ENCODE measurements at regions not wholly inside any gene's neighbourhood (a gene's known extent, or its start where the extent isn't known, plus 50 kb on each side); places are given as distances from the start of the nearest gene placed in this dataset.
"Not testable (repeated sequence)": the region's sequence is repeated elsewhere in the genome, so short reads cannot be mapped to it uniquely, and the experiment has no call there.

- no peak overlapping the region for H3K4me3 Mint-ChIP-seq
Measured at GRCh38 chr15:61376516-61376915, 147.4 kb upstream of the RORA start.

GRCh38 chr15:61374848-61375247 is 145.7 kb upstream of the RORA start:
- H3K9me3 Mint-ChIP-seq (ENCODE audit: insufficient read depth), result no peaks in the 10 kb centered on the region
- no peak overlapping the region for H3K4me3 Mint-ChIP-seq
- POLR2A ChIA-PET, result no interaction called here
- H3K4me1 Mint-ChIP-seq (ENCODE audit: low read depth), result no peaks in the 10 kb centered on the region
- CTCF ChIA-PET, result no interaction called here
- no peak for DNase-seq
- no peak overlapping the region for H3K27ac Mint-ChIP-seq
- peaks cover 2% of the 10 kb centered on the region for H3K27me3 Mint-ChIP-seq (ENCODE audit: low read depth)
- H3K36me3 Mint-ChIP-seq (ENCODE audit: low read depth), result no peaks in the 10 kb centered on the region
- no peak for ATAC-seq

More at GRCh38 chr15:61376516-61376915, 147.4 kb upstream of the RORA start:
- no peaks in the 10 kb centered on the region for H3K36me3 Mint-ChIP-seq (ENCODE audit: low read depth)
- ATAC-seq (no peak), DNase-seq (no peak)
- H3K4me1 Mint-ChIP-seq (ENCODE audit: low read depth), result no peaks in the 10 kb centered on the region
- no peaks in the 10 kb centered on the region for H3K9me3 Mint-ChIP-seq (ENCODE audit: insufficient read depth)
- peaks cover 2% of the 10 kb centered on the region for H3K27me3 Mint-ChIP-seq (ENCODE audit: low read depth)
- CTCF ChIA-PET, result no interaction called here
- POLR2A ChIA-PET, result no interaction called here
- no peak overlapping the region for H3K27ac Mint-ChIP-seq

- Mint-ChIP-seq H3K9me3 (ENCODE audit: insufficient read depth) (no peaks in the 10 kb centered on the region), H3K27ac (no peak overlapping the region), H3K27me3 (ENCODE audit: low read depth) (no peaks in the 10 kb centered on the region), H3K4me1 (ENCODE audit: low read depth) (no peaks in the 10 kb centered on the region), H3K36me3 (ENCODE audit: low read depth) (no peaks in the 10 kb centered on the region), H3K4me3 (no peak overlapping the region)
- ChIA-PET CTCF (no interaction called here), POLR2A (no interaction called here)
- no peak for DNase-seq
- no peak for ATAC-seq
Measured at GRCh38 chr15:61367953-61368352, 138.9 kb upstream of the RORA start.

- DNase-seq, result no peak
- POLR2A ChIA-PET, result no interaction called here
- H3K27me3 Mint-ChIP-seq (ENCODE audit: low read depth), result peaks cover 2% of the 10 kb centered on the region
- no peak overlapping the region for H3K27ac Mint-ChIP-seq
- H3K9me3 Mint-ChIP-seq (ENCODE audit: insufficient read depth), result peaks cover 4% of the 10 kb centered on the region
- no peak for ATAC-seq
- H3K4me1 Mint-ChIP-seq (ENCODE audit: low read depth), result no peaks in the 10 kb centered on the region
- H3K4me3 Mint-ChIP-seq, result no peak overlapping the region
- CTCF ChIA-PET, result no interaction called here
- H3K36me3 Mint-ChIP-seq (ENCODE audit: low read depth), result no peaks in the 10 kb centered on the region
Measured at GRCh38 chr15:61364871-61365270, 135.8 kb upstream of the RORA start.

- H3K27me3 Mint-ChIP-seq (ENCODE audit: low read depth); H3K4me3 Mint-ChIP-seq; H3K27ac Mint-ChIP-seq; H3K9me3 Mint-ChIP-seq (ENCODE audit: insufficient read depth); H3K4me1 Mint-ChIP-seq (ENCODE audit: low read depth); DNase-seq; ATAC-seq; H3K36me3 Mint-ChIP-seq (ENCODE audit: low read depth); CTCF ChIA-PET; POLR2A ChIA-PET: not testable (repeated sequence)
Measured at GRCh38 chr15:61362912-61363311, 133.8 kb upstream of the RORA start.

GRCh38 chr15:61344293-61344692 is 115.2 kb upstream of the RORA start:
- ChIA-PET POLR2A (no interaction called here), CTCF (no interaction called here)
- DNase-seq, result no peak
- ATAC-seq, result no peak
- no peak overlapping the region for H3K27ac Mint-ChIP-seq
- H3K27me3 Mint-ChIP-seq (ENCODE audit: low read depth), result no peaks in the 10 kb centered on the region
- no peaks in the 10 kb centered on the region for H3K9me3 Mint-ChIP-seq (ENCODE audit: insufficient read depth)
- H3K36me3 Mint-ChIP-seq (ENCODE audit: low read depth), result no peaks in the 10 kb centered on the region
- H3K4me3 Mint-ChIP-seq, result no peak overlapping the region
- H3K4me1 Mint-ChIP-seq (ENCODE audit: low read depth), result no peaks in the 10 kb centered on the region

GRCh38 chr15:61342390-61342789 is 113.3 kb upstream of the RORA start:
- Mint-ChIP-seq H3K9me3 (ENCODE audit: insufficient read depth) (no peaks in the 10 kb centered on the region), H3K27ac (no peak overlapping the region), H3K36me3 (ENCODE audit: low read depth) (no peaks in the 10 kb centered on the region), H3K27me3 (ENCODE audit: low read depth) (no peaks in the 10 kb centered on the region), H3K4me1 (ENCODE audit: low read depth) (no peaks in the 10 kb centered on the region), H3K4me3 (no peak overlapping the region)
- ChIA-PET POLR2A (no interaction called here), CTCF (no interaction called here)
- ATAC-seq (no peak), DNase-seq (no peak)

GRCh38 chr15:61339516-61339915 is 110.4 kb upstream of the RORA start:
- no peak overlapping the region for H3K4me3 Mint-ChIP-seq
- no peak for DNase-seq
- H3K36me3 Mint-ChIP-seq (ENCODE audit: low read depth), result no peaks in the 10 kb centered on the region
- H3K27ac Mint-ChIP-seq, result no peak overlapping the region
- POLR2A ChIA-PET, result no interaction called here
- H3K9me3 Mint-ChIP-seq (ENCODE audit: insufficient read depth), result no peaks in the 10 kb centered on the region
- H3K27me3 Mint-ChIP-seq (ENCODE audit: low read depth), result no peaks in the 10 kb centered on the region
- H3K4me1 Mint-ChIP-seq (ENCODE audit: low read depth), result no peaks in the 10 kb centered on the region
- no peak for ATAC-seq
- CTCF ChIA-PET, result interaction anchor here (0.6 kb wide), 1 partner anchor 170 kb away, joined by 3 read pairs; no protein-coding TSS in a partner anchor

- Mint-ChIP-seq H3K4me3 (no peak overlapping the region), H3K27ac (no peak overlapping the region), H3K36me3 (ENCODE audit: low read depth) (no peaks in the 10 kb centered on the region), H3K9me3 (ENCODE audit: insufficient read depth) (no peaks in the 10 kb centered on the region), H3K27me3 (ENCODE audit: low read depth) (no peaks in the 10 kb centered on the region), H3K4me1 (ENCODE audit: low read depth) (no peaks in the 10 kb centered on the region)
- CTCF ChIA-PET, result no interaction called here
- DNase-seq (no peak), ATAC-seq (no peak)
- POLR2A ChIA-PET, result no interaction called here
Measured at GRCh38 chr15:61337541-61337940, 108.4 kb upstream of the RORA start.

- CTCF ChIA-PET, result interaction anchor here (0.7 kb wide), 1 partner anchor 9 kb away, joined by 3 read pairs; no protein-coding TSS in a partner anchor
- Mint-ChIP-seq H3K27ac (no peak overlapping the region), H3K4me3 (no peak overlapping the region), H3K4me1 (ENCODE audit: low read depth) (no peaks in the 10 kb centered on the region), H3K9me3 (ENCODE audit: insufficient read depth) (no peaks in the 10 kb centered on the region), H3K36me3 (ENCODE audit: low read depth) (no peaks in the 10 kb centered on the region), H3K27me3 (ENCODE audit: low read depth) (peaks cover 3% of the 10 kb centered on the region)
- ATAC-seq (no peak), DNase-seq (no peak)
- POLR2A ChIA-PET, result no interaction called here
Measured at GRCh38 chr15:61336026-61336638, 107.0 kb upstream of the RORA start.

GRCh38 chr15:61334714-61335113 is 105.6 kb upstream of the RORA start:
- H3K27me3 Mint-ChIP-seq (ENCODE audit: low read depth); H3K4me3 Mint-ChIP-seq; H3K36me3 Mint-ChIP-seq (ENCODE audit: low read depth); H3K4me1 Mint-ChIP-seq (ENCODE audit: low read depth); ATAC-seq; POLR2A ChIA-PET; CTCF ChIA-PET; H3K27ac Mint-ChIP-seq; DNase-seq; H3K9me3 Mint-ChIP-seq (ENCODE audit: insufficient read depth): not testable (repeated sequence)

- H3K27me3 Mint-ChIP-seq (ENCODE audit: low read depth), result peaks cover 3% of the 10 kb centered on the region
- ATAC-seq (no peak), DNase-seq (no peak)
- H3K4me3 Mint-ChIP-seq, result no peak overlapping the region
- POLR2A ChIA-PET, result no interaction called here
- no peaks in the 10 kb centered on the region for H3K9me3 Mint-ChIP-seq (ENCODE audit: insufficient read depth)
- H3K36me3 Mint-ChIP-seq (ENCODE audit: low read depth), result no peaks in the 10 kb centered on the region
- H3K4me1 Mint-ChIP-seq (ENCODE audit: low read depth), result no peaks in the 10 kb centered on the region
- CTCF ChIA-PET, result no interaction called here
- H3K27ac Mint-ChIP-seq, result no peak overlapping the region
Measured at GRCh38 chr15:61331019-61331418, 101.9 kb upstream of the RORA start.

- no peak overlapping the region for H3K4me3 Mint-ChIP-seq
- POLR2A ChIA-PET, result no interaction called here
- no peaks in the 10 kb centered on the region for H3K4me1 Mint-ChIP-seq (ENCODE audit: low read depth)
- H3K27me3 Mint-ChIP-seq (ENCODE audit: low read depth), result peaks cover 3% of the 10 kb centered on the region
- no peaks in the 10 kb centered on the region for H3K9me3 Mint-ChIP-seq (ENCODE audit: insufficient read depth)
- H3K36me3 Mint-ChIP-seq (ENCODE audit: low read depth), result no peaks in the 10 kb centered on the region
- H3K27ac Mint-ChIP-seq, result no peak overlapping the region
- ATAC-seq (no peak), DNase-seq (no peak)
- CTCF ChIA-PET, result interaction anchor here (0.5 kb wide), 1 partner anchor 9 kb away, joined by 3 read pairs; no protein-coding TSS in a partner anchor
Measured at GRCh38 chr15:61327019-61327631, 98.0 kb upstream of the RORA start.
